ENCODE measurements at regions not wholly inside any gene's neighbourhood (a gene's known extent, or its start where the extent isn't known, plus 50 kb on each side); places are given as distances from the start of the nearest gene placed in this dataset.

DNA sequence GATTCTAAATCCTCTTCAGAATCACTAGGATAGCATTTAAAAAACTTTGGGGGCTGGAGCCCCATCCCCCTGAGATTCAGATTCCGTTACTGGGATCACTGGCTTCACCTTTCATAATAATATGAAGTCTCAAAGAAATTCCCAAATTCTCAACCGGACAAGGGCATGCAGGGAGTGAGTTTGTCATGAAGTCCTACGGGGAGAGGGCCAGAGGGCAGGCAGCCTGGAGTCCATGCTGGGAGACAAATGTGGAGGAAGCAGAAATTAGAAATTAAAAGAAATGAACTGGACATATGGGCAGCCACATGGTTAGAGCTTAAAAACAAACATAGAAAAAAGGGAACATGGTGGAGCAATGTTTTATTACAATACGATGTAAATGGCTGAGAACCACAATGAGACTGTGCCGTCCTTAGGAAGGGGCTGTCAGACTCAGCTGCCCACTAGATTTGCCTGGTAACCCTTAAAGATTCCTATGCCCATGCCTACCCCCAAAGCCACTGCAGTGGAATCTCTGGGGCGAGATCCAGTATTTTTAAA lies 142.6 kb downstream of the CEBPB start:
- TF ChIP-seq POLR2A (IDR thresholded peaks at IDR 0.05; ENCODE audit: low read length), result no peak
- no peak for TF ChIP-seq GATA1 (IDR thresholded peaks at IDR 0.05; ENCODE audit: low read depth, low read length)
